Skeletal muscle tissue (tissue), 3 donors: ENCODE measurements at regions not wholly inside any gene's neighbourhood (a gene's known extent, or its start where the extent isn't known, plus 50 kb on each side); places are given as distances from the start of the nearest gene placed in this dataset.

ENCODE experiments used
- H3K27ac ChIP-seq: one replicate; pipeline ENCODE4 v1.7.0; 2013; ENCODE audit warnings: mild to moderate bottlenecking, low read depth, low read length, inconsistent platforms
- H3K27me3 ChIP-seq, 3 donors: one replicate each; pipeline ENCODE4 v1.7.0; 2013; ENCODE audit warnings: low read length in 3 of 3; ENCODE audit not compliant: control insufficient read depth in 3 of 3, insufficient read depth in 3 of 3
- H3K36me3 ChIP-seq, 3 donors: one replicate each; pipeline ENCODE4 v1.7.0; 2013; ENCODE audit warnings: low read length in 3 of 3; ENCODE audit not compliant: control insufficient read depth in 3 of 3, insufficient read depth in 3 of 3
- H3K4me1 ChIP-seq, 3 donors: one replicate each; pipeline ENCODE4 v1.7.0; 2013; ENCODE audit warnings: low read length in 3 of 3, mild to moderate bottlenecking in 3 of 3; ENCODE audit not compliant: control insufficient read depth in 3 of 3, insufficient read depth in 3 of 3
- H3K4me3 ChIP-seq, 3 donors: one replicate each; pipeline ENCODE4 v1.7.0; 2013; ENCODE audit warnings: low read length in 3 of 3
- H3K9ac ChIP-seq, 3 donors: one replicate each; pipeline ENCODE4 v1.7.0; 2013; ENCODE audit warnings: low read length in 3 of 3, mild to moderate bottlenecking in 3 of 3, moderate library complexity in 2 of 3, low read depth in 1 of 3
- H3K9me3 ChIP-seq, 3 donors: one replicate each; pipeline ENCODE4 v1.7.0; 2013; ENCODE audit warnings: low read length in 3 of 3; ENCODE audit not compliant: control insufficient read depth in 3 of 3
- donor health status: Osteomylitis.

- Histone ChIP-seq H3K9me3 (no peaks in the 10 kb centered on the region), H3K9ac (no peak overlapping the region), H3K4me1 (peaks cover 0 to 2% (median 0%) of the 10 kb centered on the region in 3 donors), H3K27me3 (peaks cover 0 to 26% (median 3%) of the 10 kb centered on the region in 3 donors), H3K27ac (no peak overlapping the region), H3K36me3 (no peaks in the 10 kb centered on the region), H3K4me3 (no peak overlapping the region)
Measured at GRCh38 chr11:119806064-119806915, 77.3 kb upstream of the NECTIN1 start.

DNA sequence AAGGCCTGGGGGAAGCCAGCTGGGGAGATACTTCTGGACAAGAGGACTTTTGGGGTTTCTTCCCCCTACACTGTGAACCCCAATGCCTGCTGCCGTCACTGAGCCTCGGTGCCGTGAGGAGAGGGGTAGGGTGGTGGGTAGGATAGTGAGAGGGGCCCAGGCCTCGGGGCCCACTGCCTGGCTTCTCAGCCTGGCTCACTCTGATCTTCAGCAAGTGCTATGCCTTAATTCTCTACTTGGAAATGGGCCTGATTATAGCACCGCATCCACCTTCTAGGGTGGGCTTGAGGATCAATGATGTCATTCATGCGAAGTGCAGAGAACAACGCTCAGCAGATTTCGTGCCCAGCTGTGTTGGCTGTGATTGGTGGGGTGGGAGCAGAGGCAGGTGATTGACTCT lies 76.7 kb upstream of the NECTIN1 start:
- no peak overlapping the region for H3K4me3 ChIP-seq
- no peaks in the 10 kb centered on the region for H3K9me3 ChIP-seq
- H3K27me3 ChIP-seq, result peaks cover 0 to 28% (median 5%) of the 10 kb centered on the region in 3 donors
- no peak overlapping the region for H3K9ac ChIP-seq
- H3K4me1 ChIP-seq, result peaks cover 0 to 2% (median 0%) of the 10 kb centered on the region in 3 donors
- H3K27ac ChIP-seq, result no peak overlapping the region
- no peaks in the 10 kb centered on the region for H3K36me3 ChIP-seq

DNA sequence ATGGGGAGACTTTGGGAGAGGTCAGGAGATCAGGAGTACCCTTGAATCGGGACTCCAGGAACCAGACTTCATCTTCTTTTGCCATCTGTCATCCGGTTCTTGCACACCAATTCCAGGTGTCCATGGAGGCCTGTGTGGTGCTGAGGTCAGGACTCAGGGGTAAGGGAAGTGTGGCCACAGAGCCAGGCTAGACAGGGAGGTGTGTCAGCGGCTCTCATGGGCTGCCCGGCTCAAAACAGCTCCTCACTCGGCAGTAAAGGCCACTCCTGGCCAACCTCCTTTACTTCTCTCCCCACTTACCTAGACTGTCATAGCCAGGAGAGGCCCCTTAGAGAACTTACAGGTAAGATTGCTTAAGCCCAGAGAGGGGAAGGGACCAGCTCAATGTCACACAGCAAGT lies 75.7 kb upstream of the NECTIN1 start:
- H3K4me1 ChIP-seq, result peaks cover 0 to 2% (median 0%) of the 10 kb centered on the region in 3 donors

DNA sequence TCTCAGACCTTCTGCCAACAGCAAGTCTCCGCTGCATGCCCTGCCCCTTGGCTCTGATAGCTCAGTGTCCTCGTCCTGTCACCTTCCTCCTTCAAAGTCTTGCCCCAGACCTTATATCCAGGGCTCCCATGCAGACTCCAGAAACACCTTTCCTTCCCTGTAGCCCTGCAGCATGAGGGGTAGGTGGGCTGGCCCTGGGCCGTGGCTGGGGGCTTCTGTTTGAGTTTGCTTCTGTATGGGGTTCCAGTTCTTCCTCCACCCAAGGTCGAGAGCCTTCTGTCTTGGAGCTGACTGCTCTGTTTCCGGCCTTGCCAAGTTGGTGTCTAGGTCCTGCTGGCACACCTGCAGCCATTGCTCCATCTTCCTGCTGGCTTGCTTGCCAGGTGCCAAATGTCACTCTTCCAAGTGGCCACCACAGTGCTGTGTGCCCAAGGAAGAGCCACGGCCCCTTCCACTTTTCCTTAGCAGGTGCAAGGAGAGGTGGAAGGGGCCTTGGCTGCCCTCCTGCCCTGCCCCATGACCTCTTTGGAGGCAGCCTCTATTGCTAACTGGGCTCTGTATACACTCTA lies 74.8 kb upstream of the NECTIN1 start:
- Histone ChIP-seq H3K9me3 (no peaks in the 10 kb centered on the region), H3K4me1 (peaks cover 0 to 2% (median 0%) of the 10 kb centered on the region in 3 donors), H3K27ac (no peak overlapping the region), H3K9ac (no peak overlapping the region), H3K36me3 (no peaks in the 10 kb centered on the region), H3K27me3 (peaks cover 5 to 20% (median 6%) of the 10 kb centered on the region in 3 donors), H3K4me3 (no peak overlapping the region)

More for the DNA sequence above, 75.7 kb upstream of the NECTIN1 start:
- H3K4me3 ChIP-seq, result no peak overlapping the region
- H3K27ac ChIP-seq, result no peak overlapping the region
- no peaks in the 10 kb centered on the region for H3K36me3 ChIP-seq
- no peak overlapping the region for H3K9ac ChIP-seq
- no peaks in the 10 kb centered on the region for H3K9me3 ChIP-seq
- peaks cover 4 to 22% (median 5%) of the 10 kb centered on the region in 3 donors for H3K27me3 ChIP-seq

- no peak overlapping the region for H3K4me3 ChIP-seq
- H3K9ac ChIP-seq, result no peak overlapping the region
Measured at GRCh38 chr11:119803139-119803538, 74.1 kb upstream of the NECTIN1 start.

DNA sequence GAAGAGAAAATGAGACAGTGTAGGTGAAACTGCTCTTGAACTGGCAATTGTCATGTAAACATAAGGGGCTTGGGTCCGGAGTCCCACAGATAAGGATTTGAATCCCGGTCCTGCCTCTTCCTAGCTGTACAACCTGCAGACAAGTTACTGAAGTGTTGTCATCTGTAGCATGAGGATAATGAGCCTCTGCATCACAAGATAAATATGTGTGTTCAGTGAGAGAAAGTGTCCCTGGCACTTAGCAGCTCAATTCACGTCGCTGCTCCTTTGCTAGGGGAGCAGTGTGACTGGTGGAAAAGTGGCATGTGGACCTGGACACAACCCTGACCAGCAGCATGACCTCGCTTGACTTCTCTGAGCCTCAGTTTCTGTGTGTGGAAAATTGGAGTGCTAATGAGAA lies 73.7 kb upstream of the NECTIN1 start:
- no peaks in the 10 kb centered on the region for H3K4me1 ChIP-seq

More at GRCh38 chr11:119803139-119803538, 74.1 kb upstream of the NECTIN1 start:
- no peaks in the 10 kb centered on the region for H3K9me3 ChIP-seq
- no peaks in the 10 kb centered on the region for H3K36me3 ChIP-seq
- H3K4me1 ChIP-seq, result peaks cover 0 to 2% (median 0%) of the 10 kb centered on the region in 3 donors
- H3K27ac ChIP-seq, result no peak overlapping the region
- peaks cover 5 to 15% (median 6%) of the 10 kb centered on the region in 3 donors for H3K27me3 ChIP-seq

DNA sequence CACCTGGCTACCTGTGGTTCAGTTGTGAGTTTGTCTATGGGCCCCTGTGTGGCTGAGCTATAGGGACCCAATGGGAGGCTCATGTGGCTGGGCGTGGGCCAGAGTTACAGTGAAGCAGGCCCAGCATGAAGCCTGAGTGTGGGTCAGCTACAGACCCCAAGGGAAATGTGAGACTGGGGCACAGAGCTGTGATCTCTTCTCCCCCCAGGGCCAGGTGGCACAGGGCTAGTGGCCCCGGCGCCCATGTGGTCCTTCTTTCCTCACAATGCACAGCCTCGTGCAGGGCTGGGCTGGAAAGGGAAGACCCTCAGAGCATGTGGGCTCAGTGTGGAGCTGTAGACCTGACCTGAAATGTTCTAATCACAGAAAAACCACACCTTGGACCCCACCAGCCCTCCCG lies 71.6 kb upstream of the NECTIN1 start:
- H3K27ac ChIP-seq, result no peak overlapping the region
- no peaks in the 10 kb centered on the region for H3K36me3 ChIP-seq
- H3K4me3 ChIP-seq, result no peak overlapping the region
- peaks cover 5 to 14% (median 6%) of the 10 kb centered on the region in 3 donors for H3K27me3 ChIP-seq
- H3K4me1 ChIP-seq, result no peaks in the 10 kb centered on the region
- no peaks in the 10 kb centered on the region for H3K9me3 ChIP-seq
- no peak overlapping the region for H3K9ac ChIP-seq

More for the DNA sequence above, 73.7 kb upstream of the NECTIN1 start:
- Histone ChIP-seq H3K27me3 (peaks cover 5 to 11% (median 6%) of the 10 kb centered on the region in 3 donors), H3K4me3 (no peak overlapping the region), H3K9me3 (no peaks in the 10 kb centered on the region), H3K9ac (no peak overlapping the region), H3K36me3 (no peaks in the 10 kb centered on the region), H3K27ac (no peak overlapping the region)

- Histone ChIP-seq H3K9ac (no peak overlapping the region), H3K36me3 (no peaks in the 10 kb centered on the region), H3K27ac (no peak overlapping the region), H3K27me3 (peaks cover 5 to 19% (median 6%) of the 10 kb centered on the region in 3 donors), H3K4me3 (no peak overlapping the region), H3K4me1 (no peaks in the 10 kb centered on the region), H3K9me3 (no peaks in the 10 kb centered on the region)
Measured at GRCh38 chr11:119800171-119800570, 71.2 kb upstream of the NECTIN1 start.

- Histone ChIP-seq H3K4me3 (no peak overlapping the region), H3K9me3 (no peaks in the 10 kb centered on the region), H3K36me3 (no peaks in the 10 kb centered on the region), H3K4me1 (no peaks in the 10 kb centered on the region), H3K27ac (no peak overlapping the region), H3K27me3 (peaks cover 5 to 24% (median 9%) of the 10 kb centered on the region in 3 donors), H3K9ac (no peak overlapping the region)
Measured at GRCh38 chr11:119798656-119799055, 69.7 kb upstream of the NECTIN1 start.

DNA sequence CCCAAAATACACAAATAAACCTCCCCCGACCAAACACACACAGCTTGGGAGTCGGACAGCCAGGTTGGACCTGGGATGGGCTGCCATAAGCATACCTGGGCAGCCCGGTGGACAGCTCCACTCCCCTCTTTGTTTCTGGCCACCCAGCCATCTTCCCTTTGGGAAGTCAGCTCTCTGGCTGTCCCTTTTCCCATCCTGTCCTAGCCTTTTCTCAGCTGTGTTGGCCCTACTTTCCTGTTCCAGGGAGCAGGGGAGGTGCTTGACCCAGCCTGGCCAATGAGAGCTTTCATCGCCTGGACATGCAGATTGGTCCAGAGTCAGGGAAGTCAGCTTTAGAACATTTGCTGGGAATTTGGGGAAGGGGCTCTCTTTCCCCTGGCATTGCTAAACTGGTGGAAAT lies 68.7 kb upstream of the NECTIN1 start:
- Histone ChIP-seq H3K4me1 (no peaks in the 10 kb centered on the region), H3K27ac (no peak overlapping the region), H3K27me3 (peaks cover 5 to 20% (median 9%) of the 10 kb centered on the region in 3 donors), H3K9ac (no peak overlapping the region), H3K9me3 (no peaks in the 10 kb centered on the region), H3K4me3 (no peak overlapping the region), H3K36me3 (no peaks in the 10 kb centered on the region)
